K562 (cell line): ENCODE measurements at regions not wholly inside any gene's neighbourhood (a gene's known extent, or its start where the extent isn't known, plus 50 kb on each side); places are given as distances from the start of the nearest gene placed in this dataset.

ENCODE experiments used
- ATAC-seq: fragments of 200-7000 bp; cut with Tn5 transposase; 3 replicates; pipeline ENCODE4 v1.9.1; 2020; ENCODE audit warnings: moderate library complexity
- BruUV-seq: library from RNA; stranded (reverse); fragments of 400-500 nt; replicated peaks from 2 replicates; lab custom pipeline; 2021; lab: Mats Ljungman, UMichigan
- CTCF ChIA-PET: fragments of 300-600 bp; formaldehyde crosslinking; extraction: SDS; loops from one replicate; lab custom pipeline; 2021; ENCODE audit warnings: low intra/inter-chr PET ratio; lab: Yijun Ruan, JAX
- POLR2A ChIA-PET: fragments of 300-600, 350-650 bp; sonication (Branson Sonifier 250); formaldehyde crosslinking; extraction: SDS; loops from one replicate; lab custom pipeline; 2021; ENCODE audit warnings: antibody characterized with exemption, inconsistent platforms; lab: Yijun Ruan, JAX
- DNase-seq, 4 experiments: peaks; one replicate each; pipeline versions ENCODE4 v3.0.0 to v3.0.0-alpha.2; 2011 to 2018; ENCODE audit warnings: low spot score in 3 of 4, mixed read lengths in 3 of 4; ENCODE audit errors: extremely low read depth in 1 of 4
- FAIRE-seq: peaks from 2 replicates; lab custom pipeline; 2011; peaks lifted over from hg19 to GRCh38; lab: Jason Lieb, UNC
- H2AFZ ChIP-seq: 2 replicates; pipeline ENCODE4 v1.6.0; 2011; ENCODE audit warnings: low read depth, low read length, control low read depth, inconsistent platforms
- H3K27ac ChIP-seq: fragments of 200-600 bp; 3 replicates; pipeline ENCODE4 v1.8.0; 2011; ENCODE audit warnings: low read depth, mild to moderate bottlenecking, control low read depth, inconsistent platforms, low read length, moderate library complexity, mixed read lengths; ENCODE audit errors: extremely low read depth
- H3K27me3 ChIP-seq, 2 experiments: fragments of 300-600 bp in 1 of 2; 2 replicates in 1 of 2; 3 replicates in 1 of 2; pipeline versions ENCODE4 v1.6.0 to v1.8.0; 2011; ENCODE audit warnings: inconsistent platforms in 2 of 2, low read length in 2 of 2, mild to moderate bottlenecking in 1 of 2, mixed read lengths in 1 of 2, moderate library complexity in 1 of 2; ENCODE audit not compliant: control insufficient read depth in 2 of 2, insufficient read depth in 2 of 2
- H3K36me3 ChIP-seq: fragments of 300-600 bp; 3 replicates; pipeline ENCODE4 v1.8.0; 2011; ENCODE audit warnings: mild to moderate bottlenecking, low read length, inconsistent platforms; ENCODE audit not compliant: control insufficient read depth, insufficient read depth
- H3K4me1 ChIP-seq, 2 experiments: fragments of 200-600 bp in 1 of 2; replicated peaks in 1 of 2; 2 replicates in 1 of 2; 3 replicates in 1 of 2; pipeline versions ENCODE4 v1.5.1 to v1.8.0; 2011; ENCODE audit warnings: inconsistent platforms in 2 of 2, low read length in 2 of 2, mild to moderate bottlenecking in 1 of 2, mixed read lengths in 1 of 2, moderate library complexity in 1 of 2; ENCODE audit not compliant: control insufficient read depth in 2 of 2, insufficient read depth in 2 of 2
- H3K4me2 ChIP-seq: 2 replicates; pipeline ENCODE4 v1.6.1; 2011; ENCODE audit warnings: low read length, control low read depth, inconsistent platforms, mixed read lengths; ENCODE audit not compliant: insufficient read depth
- H3K4me3 ChIP-seq: fragments of 200-600 bp; sonication (generic), shearing (Covaris generic); 2 replicates; pipeline ENCODE4 v1.5.1; 2016; ENCODE audit warnings: control low read depth, inconsistent platforms
- H3K79me2 ChIP-seq: fragments of 200-600 bp; 3 replicates; pipeline ENCODE4 v1.8.0; 2011; ENCODE audit warnings: low read length, inconsistent platforms; ENCODE audit not compliant: control insufficient read depth, insufficient read depth
- H3K9ac ChIP-seq, 2 experiments: 2 replicates each; pipeline versions ENCODE4 v1.6.0 to v1.6.1; 2011; ENCODE audit warnings: low read depth in 2 of 2, low read length in 2 of 2, control low read depth in 1 of 2, inconsistent platforms in 1 of 2, mild to moderate bottlenecking in 1 of 2, mixed read lengths in 1 of 2; ENCODE audit not compliant: insufficient read depth in 1 of 2
- H3K9me1 ChIP-seq: one replicate; pipeline ENCODE4 v1.6.0; 2011; ENCODE audit warnings: inconsistent platforms, mild to moderate bottlenecking, low read length, moderate library complexity; ENCODE audit not compliant: control insufficient read depth, insufficient read depth
- H3K9me3 ChIP-seq: replicated peaks from 2 replicates; pipeline ENCODE4 v1.5.1; 2011; ENCODE audit warnings: low read depth, low read length, inconsistent platforms; ENCODE audit not compliant: control insufficient read depth, insufficient read depth
- H4K20me1 ChIP-seq: replicated peaks from 2 replicates; pipeline ENCODE4 v1.6.1; 2011; ENCODE audit warnings: low read length, inconsistent platforms, mixed read lengths; ENCODE audit not compliant: control insufficient read depth, insufficient read depth
- ARNT ChIP-seq, 2 experiments: fragments of 450-650 bp; IDR thresholded peaks; 2 replicates each; pipeline ENCODE4 v1.6.1; 2016; ENCODE audit warnings: mild to moderate bottlenecking in 1 of 2
- CLOCK ChIP-seq: fragments of 250-450 bp; sonication (Bioruptor Pico); IDR thresholded peaks from 2 replicates; pipeline ENCODE4 v1.4.0; 2020; ENCODE audit warnings: mild to moderate bottlenecking, moderate library complexity, borderline replicate concordance
- EGR1 ChIP-seq: fragments of 450-650 bp; conservative IDR thresholded peaks from 2 replicates; pipeline ENCODE4 v1.6.1; 2017; ENCODE audit warnings: mild to moderate bottlenecking
- IRF1 ChIP-seq: sonication (generic); formaldehyde crosslinking; IDR thresholded peaks from 2 replicates; pipeline ENCODE4 v1.8.0; 2022; ENCODE audit warnings: missing genetic modification reagents, mild to moderate bottlenecking, borderline replicate concordance
- KLF10 ChIP-seq: fragments of 250-450 bp; sonication (Bioruptor Pico); IDR thresholded peaks from 2 replicates; pipeline ENCODE4 v1.6.1; 2021; ENCODE audit warnings: matching md5 sums
- NFE2 ChIP-seq: IDR thresholded peaks from 2 replicates; pipeline ENCODE4 v1.6.1; 2014; ENCODE audit warnings: antibody characterized with exemption, low read depth
- NFYB ChIP-seq: IDR thresholded peaks from 2 replicates; pipeline ENCODE4 v1.6.1; 2011; ENCODE audit warnings: mild to moderate bottlenecking, moderate library complexity; ENCODE audit not compliant: insufficient read length; ENCODE audit errors: extremely low read depth
- NR2C2 ChIP-seq, 2 experiments: fragments of 200-800 bp in 1 of 2; sonication (Bioruptor generic) in 1 of 2; sonication (generic) in 1 of 2; formaldehyde crosslinking in 1 of 2; IDR thresholded peaks; 2 replicates each; pipeline versions ENCODE4 v1.6.1 to v1.8.0; 2016 to 2022; ENCODE audit warnings: mild to moderate bottlenecking in 1 of 2, missing compliant biosample characterization in 1 of 2, missing genetic modification characterization in 1 of 2, missing genetic modification reagents in 1 of 2
- SNAPC5 ChIP-seq: fragments of 250-450 bp; sonication (Bioruptor Pico); IDR thresholded peaks from 2 replicates; pipeline ENCODE4 v1.8.0; 2021; ENCODE audit warnings: moderate library complexity, mild to moderate bottlenecking, inconsistent platforms
- ZBTB12 ChIP-seq: fragments of 250-450 bp; sonication (Bioruptor Pico); IDR thresholded peaks from 2 replicates; pipeline ENCODE4 v1.4.0; 2020
- ZBTB34 ChIP-seq: fragments of 250-450 bp; sonication (Bioruptor Pico); IDR thresholded peaks from 2 replicates; pipeline ENCODE4 v1.8.0; 2021; ENCODE audit warnings: mild to moderate bottlenecking, moderate library complexity
- ZC3H11A ChIP-seq: IDR thresholded peaks from 2 replicates; pipeline ENCODE4 v1.6.1; 2012; ENCODE audit warnings: low read depth, low read length, improper control_type of control experiment
- ZKSCAN1 ChIP-seq: fragments of 150-350 bp; IDR thresholded peaks from 2 replicates; pipeline ENCODE4 v1.6.1; 2016; ENCODE audit warnings: low read depth, low read length
- ZNF274 ChIP-seq: IDR thresholded peaks from 2 replicates; pipeline ENCODE4 v1.6.1; 2011; ENCODE audit warnings: low read depth, mild to moderate bottlenecking, low read length, moderate library complexity, borderline replicate concordance
- ZZZ3 ChIP-seq: fragments of 450-650 bp; IDR thresholded peaks from 2 replicates; pipeline ENCODE4 v1.6.1; 2016; ENCODE audit warnings: antibody characterized with exemption, mild to moderate bottlenecking, moderate library complexity
- WGBS: fragments of 100-300 bp; shearing (Covaris generic); methylation state at CpG from one replicate; pipeline ENCODE4 v1.1.6; 2016; ENCODE audit warnings: low coverage, mixed read lengths; ENCODE audit not compliant: insufficient coverage; ENCODE audit errors: missing lambda C conversion rate; 5-methylcytosine and 5-hydroxymethylcytosine counted together
- in situ Hi-C: fragments of 300-500 bp; cut with MboI; formaldehyde crosslinking; loops from 4 replicates; pipeline ENCODE4 v1.15.0; 2018; ENCODE audit warnings: inconsistent platforms, mixed read lengths
- intact Hi-C: fragments of 100-400 bp; cut with micrococcal nuclease; formaldehyde crosslinking; loops from 2 replicates; pipeline ENCODE4 v1.14.2; 2022

- H3K9me1 ChIP-seq = no peaks in the 10 kb centered on the region
- H3K36me3 ChIP-seq = no peaks in the 10 kb centered on the region
- CTCF ChIA-PET = no interaction called here
- WGBS = under 1% methylated on average over 12 of the region's 12 CpGs
- TF ChIP-seq IRF1 (CRISPR knock-in tag) = no peak
- no peak for TF ChIP-seq NFE2
- TF ChIP-seq ZC3H11A = no peak
- TF ChIP-seq ZBTB12 (CRISPR knock-in tag) = no peak
- TF ChIP-seq ZKSCAN1 = no peak
- no peak for TF ChIP-seq NR2C2 (CRISPR knock-in tag; IDR thresholded peaks at IDR 0.05)
- TF ChIP-seq NR2C2 (tag; IDR thresholded peaks at IDR 0.05) = no peak
- no peak for TF ChIP-seq ARNT (IDR thresholded peaks at IDR 0.05)
- TF ChIP-seq NFYB = no peak
- no peak for TF ChIP-seq ZBTB34 (CRISPR knock-in tag)
- no peak for TF ChIP-seq ZZZ3
- TF ChIP-seq ZNF274 = no peak
- TF ChIP-seq CLOCK = no peak
- no peak for TF ChIP-seq EGR1
- TF ChIP-seq SNAPC5 (CRISPR knock-in tag) = no peak
- no peak for TF ChIP-seq KLF10 (CRISPR knock-in tag)
- H3K9ac ChIP-seq = no peak overlapping the region
- no peaks in the 10 kb centered on the region for H3K4me1 ChIP-seq
- intact Hi-C loops (loop anchor here (10.0 kb wide), 1 partner anchor 716 kb away; no protein-coding TSS in a partner anchor), in situ Hi-C loops (loop anchor here (10.0 kb wide), 1 partner anchor 246 kb away; no protein-coding TSS in a partner anchor)
- DNase-seq = no peak
- BruUV-seq = no TSS peak
- no peak overlapping the region for H3K27ac ChIP-seq
- no peak for ATAC-seq
- H2AFZ ChIP-seq = no peak overlapping the region
- no peaks in the 10 kb centered on the region for H3K9me3 ChIP-seq
- POLR2A ChIA-PET = no interaction called here
- H3K4me2 ChIP-seq = no peak overlapping the region
- no peaks in the 10 kb centered on the region for H3K79me2 ChIP-seq
- no peaks in the 10 kb centered on the region for H3K27me3 ChIP-seq
- FAIRE-seq = no peak
- H4K20me1 ChIP-seq = no peaks in the 10 kb centered on the region
- no peak overlapping the region for H3K4me3 ChIP-seq
Measured at GRCh38 chr9:109908459-109909390, 128.7 kb downstream of the PALM2AKAP2 start.
